AG04449 (cell line): ENCODE measurements at regions not wholly inside any gene's neighbourhood (a gene's known extent, or its start where the extent isn't known, plus 50 kb on each side); places are given as distances from the start of the nearest gene placed in this dataset.

ENCODE experiments used
- CTCF ChIA-PET: fragments of 350-600 bp; formaldehyde crosslinking; extraction: SDS; loops from one replicate; lab custom pipeline; 2021; ENCODE audit warnings: antibody characterized with exemption; lab: Yijun Ruan, JAX
- POLR2A ChIA-PET: fragments of 400-600, 350-600 bp; formaldehyde crosslinking; extraction: SDS; loops from one replicate; lab custom pipeline; 2020; ENCODE audit warnings: antibody characterized with exemption, inconsistent platforms; lab: Yijun Ruan, JAX
- DNase-seq: peaks from one replicate; pipeline ENCODE4 v3.0.0-alpha.2; 2010; ENCODE audit warnings: low read depth, low spot score
- H3K4me3 ChIP-seq: 2 replicates; pipeline ENCODE4 v1.5.1; 2011; ENCODE audit warnings: low read depth, mild to moderate bottlenecking, control low read depth, low read length
- CTCF ChIP-seq: IDR thresholded peaks from one replicate; pipeline ENCODE4 v1.5.1; 2011; ENCODE audit warnings: mild to moderate bottlenecking, moderate library complexity, low read length, control low read depth, inconsistent platforms; ENCODE audit not compliant: insufficient read depth; ENCODE audit errors: missing control alignments

GRCh38 chr2:75356865-75357264, 157.5 kb upstream of the TACR1 start:
- ChIA-PET CTCF (no interaction called here), POLR2A (no interaction called here)

GRCh38 chr2:75353131-75353530, 153.8 kb upstream of the TACR1 start:
- no peak for TF ChIP-seq CTCF

More at GRCh38 chr2:75356865-75357264, 157.5 kb upstream of the TACR1 start:
- DNase-seq = no peak
- H3K4me3 ChIP-seq = no peak overlapping the region
- TF ChIP-seq CTCF = no peak

GRCh38 chr2:75348307-75348706, 149.0 kb upstream of the TACR1 start:
- CTCF ChIA-PET = no interaction called here
- DNase-seq = no peak
- TF ChIP-seq CTCF = no peak
- H3K4me3 ChIP-seq = no peak overlapping the region
- POLR2A ChIA-PET = no interaction called here

More at GRCh38 chr2:75353131-75353530, 153.8 kb upstream of the TACR1 start:
- no peak overlapping the region for H3K4me3 ChIP-seq
- ChIA-PET CTCF (no interaction called here), POLR2A (interaction anchor here (0.6 kb wide), 1 partner anchor 76 kb away, joined by 3 read pairs; no protein-coding TSS in a partner anchor)
- no peak for DNase-seq

- ChIA-PET POLR2A (no interaction called here), CTCF (interaction anchor here (0.9 to 1.4 kb wide), 3 partner anchors 9 to 145 kb away, joined by 3 to 4 read pairs (median 3); partner anchors contain the start of gene TACR1)
- no peak for DNase-seq
- no peak for TF ChIP-seq CTCF
- H3K4me3 ChIP-seq = no peak overlapping the region
Measured at GRCh38 chr2:75344146-75344545, 144.8 kb upstream of the TACR1 start.

GRCh38 chr2:75342504-75343175, 143.3 kb upstream of the TACR1 start:
- CTCF ChIA-PET = no interaction called here
- no peak for DNase-seq
- no peak overlapping the region for H3K4me3 ChIP-seq
- POLR2A ChIA-PET = no interaction called here
- no peak for TF ChIP-seq CTCF

- no peak for TF ChIP-seq CTCF
- ChIA-PET POLR2A (no interaction called here), CTCF (interaction anchor here (1.4 kb wide), 1 partner anchor 15 kb away, joined by 4 read pairs; no protein-coding TSS in a partner anchor)
- no peak overlapping the region for H3K4me3 ChIP-seq
- peak; percentile 28 for DNase-seq
Measured at GRCh38 chr2:75340560-75340959, 141.2 kb upstream of the TACR1 start.
